GM18502 (cell line): ENCODE measurements at regions not wholly inside any gene's neighbourhood (a gene's known extent, or its start where the extent isn't known, plus 50 kb on each side); places are given as distances from the start of the nearest gene placed in this dataset.
A peak's percentile ranks its signal among the peaks of the same experiment; 100 is the strongest.

ENCODE experiments used
- ATAC-seq: cut with Tn5 transposase; IDR thresholded peaks from one replicate; pipeline ENCODE4 v1.9.1; 2021; ENCODE audit warnings: mild to moderate bottlenecking; ENCODE audit not compliant: unreplicated experiment, poor library complexity

DNA sequence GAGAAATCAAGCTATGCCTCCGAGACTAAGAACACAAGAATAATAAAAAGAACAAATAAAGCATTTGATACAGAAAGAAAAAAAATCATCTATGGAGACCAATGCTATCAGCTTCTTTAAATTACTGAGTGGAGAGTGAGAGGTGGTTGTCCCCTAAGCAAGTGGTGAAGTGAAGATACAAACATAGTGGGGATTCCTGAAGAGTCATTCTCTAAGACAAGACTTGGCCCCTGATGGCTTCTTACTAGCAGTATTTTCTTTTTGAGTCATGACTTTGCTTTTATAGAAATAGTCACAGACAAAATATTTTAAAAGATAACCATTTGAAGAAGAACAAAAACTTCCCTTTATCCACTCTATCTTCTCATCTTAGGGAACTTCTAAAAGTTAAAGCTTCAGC is 261.4 kb upstream of the PRDM1 start:
- peak; percentile 79 for ATAC-seq

DNA sequence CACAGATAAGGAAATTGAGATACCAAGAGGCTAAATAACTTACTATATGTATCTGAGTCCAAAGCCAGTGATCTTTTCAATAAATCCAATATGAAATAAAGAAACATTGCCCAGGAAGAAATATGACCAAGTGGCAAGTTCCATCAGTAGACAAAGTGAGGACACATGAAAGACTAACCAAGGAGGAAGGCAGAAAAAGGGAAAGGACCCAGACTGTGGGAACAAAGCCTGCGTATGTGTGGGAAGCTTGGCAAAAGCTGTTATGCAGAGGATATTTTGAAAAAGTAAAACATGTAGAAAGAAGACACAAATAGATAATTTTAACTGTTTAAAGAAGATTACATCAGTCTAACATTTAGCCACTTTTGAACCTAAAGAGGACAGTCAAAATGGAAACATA is 264.4 kb upstream of the PRDM1 start:
- ATAC-seq, result no peak

GRCh38 chr6:105821027-105821426 is 265.1 kb upstream of the PRDM1 start:
- no peak for ATAC-seq

DNA sequence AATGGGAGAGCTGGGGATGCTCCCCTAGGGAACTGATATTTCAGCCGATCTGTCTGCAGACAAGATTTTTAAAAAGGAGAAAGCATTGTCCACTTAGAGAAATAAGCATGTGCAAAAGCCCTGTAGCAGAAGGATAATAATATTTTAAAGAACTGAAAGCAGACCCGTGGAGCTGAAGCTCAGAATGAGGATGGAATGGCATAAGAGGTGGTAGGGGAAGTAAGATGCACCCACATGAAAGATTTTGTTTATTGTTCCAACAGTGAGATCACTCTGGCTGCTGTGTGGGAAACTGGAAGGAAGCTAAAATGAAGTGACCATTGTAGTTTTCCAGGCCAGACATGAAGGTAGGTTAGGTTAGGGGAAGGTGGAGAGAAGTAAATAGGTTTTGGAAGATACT is 266.4 kb upstream of the PRDM1 start:
- ATAC-seq, result no peak

- ATAC-seq, result no peak
Observed at GRCh38 chr6:105818505-105818904, 267.6 kb upstream of the PRDM1 start.

DNA sequence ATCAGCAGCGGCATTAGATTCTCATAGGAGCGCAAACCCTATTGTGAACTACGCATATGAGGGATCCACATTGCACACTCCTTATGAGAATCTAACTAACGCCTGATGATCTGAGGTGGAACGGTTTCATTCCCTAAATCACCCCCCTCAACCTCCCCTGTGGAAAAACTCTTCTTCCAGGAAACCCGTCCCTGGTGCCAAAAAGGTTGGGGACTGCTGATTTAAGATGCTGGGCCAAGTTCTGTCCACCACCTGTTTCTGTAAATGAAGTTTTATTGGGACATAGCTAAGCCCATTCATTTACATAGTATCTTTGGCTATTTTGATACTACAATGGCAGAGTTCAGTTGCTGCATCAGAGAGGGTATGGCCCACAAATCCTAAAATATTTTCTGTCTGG is 268.2 kb upstream of the PRDM1 start:
- no peak for ATAC-seq

- no peak for ATAC-seq
Observed at GRCh38 chr6:105817370-105817769, 268.8 kb upstream of the PRDM1 start.

DNA sequence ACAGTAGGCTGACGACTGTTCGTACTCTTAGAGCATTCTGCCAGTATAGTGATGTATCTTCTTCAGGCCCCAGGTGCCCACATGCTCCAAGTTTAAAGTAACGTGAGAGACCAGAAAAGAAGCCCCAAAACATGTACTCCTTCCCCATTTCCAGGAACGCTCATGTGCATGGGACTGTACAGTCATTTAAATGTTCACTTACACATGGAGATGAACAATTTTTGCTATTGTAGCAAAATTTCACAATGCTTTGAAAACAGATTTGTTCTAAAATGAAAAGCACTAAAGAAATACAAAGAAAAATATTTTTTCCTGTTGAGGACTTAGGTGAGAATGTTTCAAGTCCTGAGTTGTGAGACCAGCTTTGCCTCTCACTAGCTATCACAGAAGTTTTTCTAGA is 269.3 kb upstream of the PRDM1 start:
- no peak for ATAC-seq

DNA sequence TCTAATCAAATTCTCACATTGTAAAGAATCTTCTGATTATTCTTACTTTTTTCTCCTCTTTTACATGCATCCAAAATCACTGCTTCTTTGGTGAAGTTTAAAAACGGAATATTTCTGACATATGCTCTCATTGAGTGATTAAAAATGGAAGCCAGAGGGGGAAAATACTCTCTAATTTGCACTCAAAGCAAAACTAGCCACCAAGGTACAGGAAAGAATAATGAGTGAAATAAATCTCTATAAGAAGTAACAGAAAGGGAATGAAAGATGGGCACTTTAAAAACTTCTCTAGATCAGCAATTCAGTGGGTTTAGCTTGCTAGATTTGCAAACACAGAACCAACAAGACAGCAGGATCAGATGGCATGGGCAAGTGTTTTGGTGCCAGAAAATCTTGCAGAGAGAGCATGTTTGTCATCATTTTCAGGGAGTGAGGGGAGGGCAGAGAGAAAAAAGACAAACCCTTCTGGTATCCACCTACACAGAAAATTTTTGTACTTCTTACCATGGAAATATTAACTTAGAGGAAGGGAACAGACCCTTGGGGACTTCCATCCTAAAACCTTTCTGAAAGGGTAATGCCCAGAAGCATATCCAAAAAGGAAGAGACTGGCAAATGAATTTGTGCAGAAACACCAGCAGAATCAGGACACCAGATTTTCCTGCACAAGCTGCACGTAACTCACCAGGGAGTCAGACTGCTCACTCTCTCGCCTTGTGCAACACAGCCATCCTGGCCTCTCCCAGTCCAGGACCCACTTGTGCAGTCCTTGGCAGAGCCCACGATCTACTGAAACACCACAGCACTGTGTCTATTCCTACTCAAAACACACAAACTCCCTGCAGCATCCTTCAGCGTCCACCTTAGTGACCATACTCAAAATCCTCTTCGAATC is 270.2 kb upstream of the PRDM1 start:
- ATAC-seq, result no peak

- no peak for ATAC-seq
Observed at GRCh38 chr6:105814745-105815536, 271.2 kb upstream of the PRDM1 start.

DNA sequence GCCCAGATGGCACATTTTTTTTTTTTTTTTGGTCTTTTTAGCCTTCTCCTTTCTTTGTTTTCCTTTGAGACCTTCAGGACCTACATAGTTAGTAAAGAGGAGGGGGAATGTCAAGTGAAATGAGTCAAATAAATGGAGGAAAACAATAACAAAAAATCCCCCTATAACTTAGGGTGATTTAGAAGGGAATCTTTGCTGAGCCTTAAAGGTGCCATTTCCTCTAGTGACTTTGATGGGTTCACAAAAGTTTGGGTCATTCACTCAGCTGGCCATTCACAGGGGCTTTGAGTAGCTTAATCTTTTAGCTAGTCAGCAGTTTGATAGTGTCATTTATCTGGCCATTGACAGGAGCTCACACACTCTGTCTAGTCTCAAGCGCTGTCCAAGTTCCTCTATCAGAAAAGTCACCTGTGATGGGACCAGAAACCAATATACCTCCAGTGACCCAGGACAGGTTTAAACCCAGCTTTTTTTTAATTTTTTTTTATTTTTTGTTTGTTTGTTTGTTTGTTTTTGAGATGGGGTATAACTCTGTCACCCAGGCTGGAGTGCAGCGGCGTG is 275.1 kb upstream of the PRDM1 start:
- ATAC-seq, result no peak

DNA sequence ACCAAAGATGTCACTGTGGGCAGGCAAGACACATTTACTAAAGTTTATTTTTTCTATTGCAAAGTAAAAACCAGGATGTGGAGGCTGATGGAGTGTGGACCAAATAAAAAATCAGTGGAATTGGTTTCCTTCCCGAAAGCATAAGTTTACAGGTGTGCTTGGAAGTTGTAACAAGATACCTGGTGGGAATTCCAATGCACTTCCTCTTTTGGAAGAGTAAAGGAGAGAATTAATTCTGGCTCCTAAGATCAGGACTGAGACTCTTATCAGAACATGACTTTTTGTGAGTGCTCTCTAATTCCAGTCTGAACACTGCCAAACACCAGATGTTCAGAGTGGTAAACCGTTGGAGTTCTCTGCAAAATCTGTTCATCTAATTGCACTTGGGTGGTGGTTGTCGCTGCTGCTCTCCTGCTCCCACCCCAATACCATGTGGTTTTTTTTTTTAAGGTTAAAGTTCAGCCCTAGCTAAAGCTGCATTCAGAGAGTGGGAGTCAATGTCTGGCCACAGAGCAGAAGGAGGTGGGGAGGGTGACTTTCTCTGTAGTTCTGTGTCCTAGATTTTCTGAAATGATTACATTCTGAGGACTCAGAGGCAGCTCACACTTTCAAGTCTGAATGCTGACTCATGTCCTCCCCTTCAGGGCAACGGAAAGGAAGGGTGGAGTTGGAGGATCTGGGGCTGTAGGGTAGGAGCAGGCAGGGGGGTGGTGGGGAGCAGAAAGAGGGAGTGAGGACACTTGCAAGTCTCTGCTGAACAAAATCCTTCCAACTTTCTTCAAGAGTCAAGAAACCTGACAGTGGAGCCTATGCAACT is 275.8 kb upstream of the PRDM1 start:
- peak; percentile 75 for ATAC-seq

- ATAC-seq, result no peak
Observed at GRCh38 chr6:105808571-105808970, 277.6 kb upstream of the PRDM1 start.

DNA sequence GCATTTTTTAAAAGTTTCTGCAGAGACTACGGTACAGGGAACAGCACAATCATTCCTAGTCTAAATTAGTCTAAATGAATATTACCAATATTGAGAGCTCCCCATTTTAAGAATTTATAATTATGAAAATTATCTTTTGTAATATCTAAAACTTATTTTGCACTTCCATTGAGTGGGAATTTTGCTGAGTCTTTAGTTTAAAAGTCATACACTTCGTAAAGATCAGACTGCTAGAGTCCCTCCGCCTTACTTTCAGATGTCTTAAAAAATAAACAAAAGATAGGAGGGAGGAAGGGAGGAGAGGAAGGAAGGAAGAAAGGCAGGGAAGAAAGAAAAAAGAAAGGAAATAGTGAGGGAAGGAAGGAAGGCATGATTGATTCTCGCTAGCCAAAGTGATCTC is 278.2 kb upstream of the PRDM1 start:
- no peak for ATAC-seq

DNA sequence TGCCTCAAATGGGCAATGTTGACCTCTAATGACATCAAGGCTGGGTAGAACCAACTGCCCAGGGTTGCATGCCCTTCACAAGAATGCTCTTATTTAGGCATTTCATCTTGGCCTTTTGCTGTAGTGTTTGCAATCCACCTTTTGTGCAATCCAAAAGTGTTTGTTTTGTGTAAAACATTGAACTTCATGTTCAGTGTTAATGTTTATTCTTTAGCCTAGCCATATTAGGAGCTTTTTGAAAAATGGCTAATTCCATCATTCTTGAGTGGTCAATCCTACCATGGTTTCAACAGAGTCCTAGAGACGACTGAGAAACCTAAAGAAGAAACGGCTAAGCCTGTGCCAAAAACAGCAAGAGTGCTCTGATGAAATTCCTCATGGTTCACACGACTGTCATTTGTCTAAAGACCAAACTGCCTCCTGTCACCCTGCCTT is 279.6 kb upstream of the PRDM1 start:
- no peak for ATAC-seq

- ATAC-seq, result no peak
Observed at GRCh38 chr6:105805501-105806023, 280.6 kb upstream of the PRDM1 start.

GRCh38 chr6:105804424-105804823 is 281.7 kb upstream of the PRDM1 start:
- ATAC-seq, result no peak

DNA sequence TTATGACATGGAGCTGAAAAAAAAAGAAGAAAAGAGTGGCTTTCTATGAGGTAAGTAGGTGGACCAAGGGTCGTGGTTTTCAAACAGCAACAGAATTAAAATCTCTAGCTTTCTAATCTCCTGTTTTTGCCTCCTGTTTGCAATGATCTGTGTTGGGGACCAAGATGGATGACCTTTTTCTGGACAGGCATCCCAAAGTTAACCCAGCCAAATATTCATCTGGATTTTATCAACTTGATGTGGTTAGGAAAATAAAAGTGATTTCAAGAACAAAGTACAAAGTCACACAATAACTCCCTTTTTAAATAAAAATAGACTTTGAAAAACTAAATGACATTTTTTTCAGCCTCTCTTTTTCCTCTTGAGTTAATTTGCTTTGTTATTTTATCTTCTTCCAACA is 282.1 kb upstream of the PRDM1 start:
- no peak for ATAC-seq

- ATAC-seq, result no peak
Observed at GRCh38 chr6:105803442-105803841, 282.7 kb upstream of the PRDM1 start.

- no peak for ATAC-seq
Observed at GRCh38 chr6:105802703-105803102, 283.4 kb upstream of the PRDM1 start.
